GM23338 (cell line): ENCODE measurements at regions not wholly inside any gene's neighbourhood (a gene's known extent, or its start where the extent isn't known, plus 50 kb on each side); places are given as distances from the start of the nearest gene placed in this dataset.

Experiments used
- ATAC-seq: fragments of 200-7000 bp; cut with Tn5 transposase; 3 replicates; pipeline ENCODE4 v1.9.1; 2020
- DNase-seq: peaks from one replicate; pipeline ENCODE4 v3.0.0-alpha.2; 2015; ENCODE audit warnings: low spot score
- H2AFZ ChIP-seq: fragments of 200-600 bp; sonication (generic); 2 replicates; pipeline ENCODE4 v1.8.0; 2016; ENCODE audit warnings: antibody characterized with exemption, mild to moderate bottlenecking, moderate library complexity
- H3F3A ChIP-seq: fragments of 200-600 bp; sonication (generic); replicated peaks from 2 replicates; pipeline ENCODE4 v1.8.0; 2017; ENCODE audit warnings: antibody characterized with exemption, mixed run types, low read depth
- H3K27ac ChIP-seq: fragments of 200-600 bp; sonication (generic); 2 replicates; pipeline ENCODE4 v1.6.1; 2016; ENCODE audit warnings: low read depth
- H3K27me3 ChIP-seq: fragments of 200-600 bp; sonication (generic); 2 replicates; pipeline ENCODE4 v1.8.0; 2016; ENCODE audit warnings: mild to moderate bottlenecking, mixed run types, moderate library complexity; ENCODE audit not compliant: insufficient read depth
- H3K36me3 ChIP-seq: fragments of 200-600 bp; sonication (generic); 2 replicates; pipeline ENCODE4 v1.8.0; 2016; ENCODE audit warnings: mild to moderate bottlenecking; ENCODE audit not compliant: insufficient read depth
- H3K4me1 ChIP-seq: fragments of 200-600 bp; sonication (generic); 2 replicates; pipeline ENCODE4 v1.8.0; 2016; ENCODE audit warnings: mild to moderate bottlenecking, moderate library complexity; ENCODE audit not compliant: insufficient read depth
- H3K4me2 ChIP-seq: fragments of 200-600 bp; sonication (generic); 2 replicates; pipeline ENCODE4 v1.7.1; 2017; ENCODE audit warnings: mixed run types
- H3K4me3 ChIP-seq: fragments of 200-600 bp; sonication (generic); 2 replicates; pipeline ENCODE4 v1.6.1; 2016; ENCODE audit warnings: mixed run types
- H3K79me2 ChIP-seq: fragments of 200-600 bp; sonication (generic); replicated peaks from 2 replicates; pipeline ENCODE4 v1.8.0; 2017; ENCODE audit warnings: mild to moderate bottlenecking; ENCODE audit not compliant: insufficient read depth
- H3K9me2 ChIP-seq: fragments of 200-600 bp; sonication (generic); 2 replicates; pipeline ENCODE4 v1.8.0; 2017; ENCODE audit not compliant: insufficient read depth
- H4K20me1 ChIP-seq: fragments of 200-600 bp; sonication (generic); replicated peaks from 2 replicates; pipeline ENCODE4 v1.8.0; 2017; ENCODE audit warnings: mild to moderate bottlenecking; ENCODE audit not compliant: insufficient read depth
- H3K27ac Mint-ChIP-seq: 2 replicates; pipeline ENCODE4 v1.8.0; 2020; ENCODE audit warnings: inconsistent platforms, mild to moderate bottlenecking, moderate library complexity, mixed read lengths
- H3K27me3 Mint-ChIP-seq: 3 replicates; pipeline ENCODE4 v1.8.0; 2022; ENCODE audit warnings: low read depth, mild to moderate bottlenecking, moderate library complexity, mixed read lengths, inconsistent platforms; ENCODE audit not compliant: insufficient read depth, poor library complexity
- H3K36me3 Mint-ChIP-seq: 3 replicates; pipeline ENCODE4 v1.8.0; 2021; ENCODE audit warnings: low read depth, mild to moderate bottlenecking, inconsistent platforms, moderate library complexity, mixed read lengths
- H3K4me1 Mint-ChIP-seq: 3 replicates; pipeline ENCODE4 v1.8.0; 2020; ENCODE audit warnings: mild to moderate bottlenecking, inconsistent platforms, mixed read lengths
- H3K4me3 Mint-ChIP-seq: 3 replicates; pipeline ENCODE4 v1.8.0; 2021; ENCODE audit warnings: moderate library complexity, mild to moderate bottlenecking, inconsistent platforms, mixed read lengths
- H3K9me3 Mint-ChIP-seq: 3 replicates; pipeline ENCODE4 v1.8.0; 2020; ENCODE audit warnings: moderate library complexity, mild to moderate bottlenecking, inconsistent platforms, mixed read lengths
- CREB1 ChIP-seq: fragments of 250-450 bp; sonication (Bioruptor Pico); IDR thresholded peaks from 2 replicates; pipeline ENCODE4 v1.5.0; 2020; ENCODE audit warnings: low read depth, mild to moderate bottlenecking, moderate library complexity
- CTCF ChIP-seq, 2 experiments: fragments of 200-600 bp in 1 of 2; sonication (generic) in 1 of 2; conservative IDR thresholded peaks; 2 replicates each; pipeline versions ENCODE4 v1.5.1 to v1.6.1; 2016 to 2017; ENCODE audit warnings: antibody characterized with exemption in 2 of 2, low read depth in 2 of 2, mild to moderate bottlenecking in 2 of 2, moderate library complexity in 1 of 2
- ETS1 ChIP-seq: IDR thresholded peaks from 2 replicates; pipeline ENCODE4 v1.6.1; 2016; ENCODE audit warnings: antibody characterized with exemption
- EZH2 ChIP-seq: fragments of 200-600 bp; sonication (generic); IDR thresholded peaks from one replicate; pipeline ENCODE4 v1.8.0; 2017; ENCODE audit warnings: antibody characterized with exemption, mild to moderate bottlenecking, low read depth; ENCODE audit not compliant: unreplicated experiment
- EZH2phosphoT487 ChIP-seq: fragments of 200-600 bp; sonication (generic); IDR thresholded peaks from one replicate; pipeline ENCODE4 v1.8.1; 2018; ENCODE audit warnings: antibody characterized with exemption; ENCODE audit not compliant: unreplicated experiment
- JUNB ChIP-seq: IDR thresholded peaks from one replicate; pipeline ENCODE4 v1.6.1; 2016; ENCODE audit warnings: antibody characterized with exemption; ENCODE audit not compliant: unreplicated experiment
- NANOG ChIP-seq: IDR thresholded peaks from 2 replicates; pipeline ENCODE4 v1.6.1; 2016; ENCODE audit warnings: antibody characterized with exemption, borderline replicate concordance
- POLR2AphosphoS5 ChIP-seq: IDR thresholded peaks from 2 replicates; pipeline ENCODE4 v1.6.1; 2016; ENCODE audit warnings: antibody characterized with exemption, low read depth
- STAT1 ChIP-seq: IDR thresholded peaks from one replicate; pipeline ENCODE4 v1.6.1; 2016; ENCODE audit warnings: antibody characterized with exemption; ENCODE audit not compliant: unreplicated experiment
- ZNF114 ChIP-seq: fragments of 250-450 bp; sonication (Bioruptor Pico); IDR thresholded peaks from 2 replicates; pipeline ENCODE4 v1.5.0; 2020; ENCODE audit warnings: mild to moderate bottlenecking, moderate library complexity
- TF ChIP-seq, protein P1 (sequence below): IDR thresholded peaks from one replicate; pipeline ENCODE4 v1.6.1; 2018; ENCODE audit warnings: antibody characterized with exemption; ENCODE audit not compliant: unreplicated experiment

DNA sequence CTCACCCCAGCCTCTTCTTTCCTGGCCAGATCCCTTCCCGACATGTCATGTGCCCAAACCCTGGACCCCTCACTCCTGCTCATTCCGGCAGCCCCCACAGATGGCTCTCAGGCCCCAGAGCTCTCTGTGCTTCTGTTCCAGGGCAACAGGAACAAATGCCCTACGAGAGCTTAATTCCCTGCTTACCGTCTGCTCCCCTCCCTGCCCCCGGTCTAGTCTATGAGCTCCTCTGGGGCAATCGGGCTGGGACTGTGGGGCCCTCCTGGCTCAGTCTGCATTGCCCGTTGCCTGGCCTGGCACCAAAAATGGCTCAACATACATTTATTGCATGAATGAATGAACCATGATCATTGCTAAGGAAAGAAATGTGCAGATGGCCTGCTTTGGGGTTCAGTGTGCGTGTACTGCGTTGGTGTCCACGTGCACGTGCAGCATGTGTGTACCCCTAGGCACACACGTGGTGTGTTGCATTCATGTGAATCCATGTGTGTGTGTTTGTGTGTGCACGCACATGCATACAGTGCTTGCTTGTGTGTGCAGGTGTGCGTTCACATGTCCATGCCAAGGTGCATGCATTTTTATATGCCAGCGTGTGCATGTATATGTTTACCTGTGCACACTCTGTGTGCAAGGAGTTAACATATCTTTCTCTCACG, 201.2 kb upstream of the IER5L start (continued):
- TF ChIP-seq, protein P1, sequence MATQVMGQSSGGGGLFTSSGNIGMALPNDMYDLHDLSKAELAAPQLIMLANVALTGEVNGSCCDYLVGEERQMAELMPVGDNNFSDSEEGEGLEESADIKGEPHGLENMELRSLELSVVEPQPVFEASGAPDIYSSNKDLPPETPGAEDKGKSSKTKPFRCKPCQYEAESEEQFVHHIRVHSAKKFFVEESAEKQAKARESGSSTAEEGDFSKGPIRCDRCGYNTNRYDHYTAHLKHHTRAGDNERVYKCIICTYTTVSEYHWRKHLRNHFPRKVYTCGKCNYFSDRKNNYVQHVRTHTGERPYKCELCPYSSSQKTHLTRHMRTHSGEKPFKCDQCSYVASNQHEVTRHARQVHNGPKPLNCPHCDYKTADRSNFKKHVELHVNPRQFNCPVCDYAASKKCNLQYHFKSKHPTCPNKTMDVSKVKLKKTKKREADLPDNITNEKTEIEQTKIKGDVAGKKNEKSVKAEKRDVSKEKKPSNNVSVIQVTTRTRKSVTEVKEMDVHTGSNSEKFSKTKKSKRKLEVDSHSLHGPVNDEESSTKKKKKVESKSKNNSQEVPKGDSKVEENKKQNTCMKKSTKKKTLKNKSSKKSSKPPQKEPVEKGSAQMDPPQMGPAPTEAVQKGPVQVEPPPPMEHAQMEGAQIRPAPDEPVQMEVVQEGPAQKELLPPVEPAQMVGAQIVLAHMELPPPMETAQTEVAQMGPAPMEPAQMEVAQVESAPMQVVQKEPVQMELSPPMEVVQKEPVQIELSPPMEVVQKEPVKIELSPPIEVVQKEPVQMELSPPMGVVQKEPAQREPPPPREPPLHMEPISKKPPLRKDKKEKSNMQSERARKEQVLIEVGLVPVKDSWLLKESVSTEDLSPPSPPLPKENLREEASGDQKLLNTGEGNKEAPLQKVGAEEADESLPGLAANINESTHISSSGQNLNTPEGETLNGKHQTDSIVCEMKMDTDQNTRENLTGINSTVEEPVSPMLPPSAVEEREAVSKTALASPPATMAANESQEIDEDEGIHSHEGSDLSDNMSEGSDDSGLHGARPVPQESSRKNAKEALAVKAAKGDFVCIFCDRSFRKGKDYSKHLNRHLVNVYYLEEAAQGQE, result no peak
- TF ChIP-seq ETS1 (no peak), NANOG (no peak), ZNF114 (CRISPR knock-in tag) (no peak), CREB1 (CRISPR knock-in tag) (no peak)

DNA sequence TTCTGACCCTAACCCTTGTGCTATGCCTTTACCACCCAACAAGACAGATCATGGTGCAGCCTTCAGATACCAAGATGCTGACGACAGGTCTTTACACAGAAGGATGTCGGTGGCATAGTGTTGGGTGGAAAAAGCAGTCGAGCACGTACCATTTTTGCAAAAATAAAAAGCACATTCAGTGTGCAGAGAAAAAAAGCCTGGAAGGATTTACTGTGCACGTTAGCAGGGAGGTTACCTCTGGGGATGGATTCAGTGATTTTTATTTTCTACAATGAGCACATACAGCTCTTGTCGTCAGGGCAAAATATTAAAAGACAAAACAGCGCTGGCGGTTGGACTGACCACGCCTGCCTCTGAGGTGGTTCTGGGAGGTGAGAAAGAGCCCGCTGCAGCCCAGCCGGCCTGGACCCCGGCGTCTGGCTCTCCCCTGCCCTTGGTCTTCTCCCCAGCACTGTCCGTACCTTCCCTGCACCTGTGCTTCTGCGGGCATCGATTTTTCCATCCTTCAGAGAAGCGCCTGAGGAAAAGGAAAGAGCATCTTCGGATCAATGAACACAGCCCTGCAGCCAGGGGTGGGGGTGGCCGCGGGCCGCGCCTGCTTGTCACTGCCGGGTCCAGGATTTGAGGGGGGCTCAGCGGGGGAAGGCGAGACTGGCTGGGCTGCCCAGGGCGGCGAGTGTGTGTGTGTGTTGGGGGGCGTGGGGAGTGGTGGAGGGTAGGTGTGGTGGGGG, 200.0 kb upstream of the IER5L start:
- peaks cover 8% of the 10 kb centered on the region for H3K27me3 Mint-ChIP-seq
- H3K4me3 ChIP-seq, result no peak overlapping the region
- ATAC-seq (no peak), DNase-seq (no peak)
- H3K79me2 ChIP-seq, result no peaks in the 10 kb centered on the region
- no peak overlapping the region for H2AFZ ChIP-seq
- H3F3A ChIP-seq, result 0 out of 2 replicates have a peak, but pooled peaks cover 9% of the 10 kb centered on the region
- H3K9me3 Mint-ChIP-seq, result peaks cover 9% of the 10 kb centered on the region; the same call in 1 of the 3 replicates
- H3K27ac ChIP-seq, result no peak overlapping the region
- no peak overlapping the region for H3K4me2 ChIP-seq
- no peaks in the 10 kb centered on the region for H3K36me3 ChIP-seq
- H3K36me3 Mint-ChIP-seq, result no peaks in the 10 kb centered on the region
- H3K27ac Mint-ChIP-seq, result no peak overlapping the region
- no peak overlapping the region for H3K4me3 Mint-ChIP-seq
- peaks cover 7% of the 10 kb centered on the region; the same call in 1 of the 2 replicates for H3K27me3 ChIP-seq
- H3K4me1 ChIP-seq, result peaks cover 11% of the 10 kb centered on the region
- no peaks in the 10 kb centered on the region for H3K9me2 ChIP-seq
- no peaks in the 10 kb centered on the region for H4K20me1 ChIP-seq
- peaks cover 32% of the 10 kb centered on the region for H3K4me1 Mint-ChIP-seq
- TF ChIP-seq STAT1 (no peak), JUNB (no peak), ETS1 (no peak), POLR2AphosphoS5 (no peak), EZH2 (no peak), CREB1 (CRISPR knock-in tag) (no peak), CTCF (conservative IDR thresholded peaks at IDR 0.05; ENCODE audit: low read depth in 2 of 2) (no peak), EZH2phosphoT487 (no peak)
